ENCODE measurements at regions not wholly inside any gene's neighbourhood (a gene's known extent, or its start where the extent isn't known, plus 50 kb on each side); places are given as distances from the start of the nearest gene placed in this dataset.

DNA sequence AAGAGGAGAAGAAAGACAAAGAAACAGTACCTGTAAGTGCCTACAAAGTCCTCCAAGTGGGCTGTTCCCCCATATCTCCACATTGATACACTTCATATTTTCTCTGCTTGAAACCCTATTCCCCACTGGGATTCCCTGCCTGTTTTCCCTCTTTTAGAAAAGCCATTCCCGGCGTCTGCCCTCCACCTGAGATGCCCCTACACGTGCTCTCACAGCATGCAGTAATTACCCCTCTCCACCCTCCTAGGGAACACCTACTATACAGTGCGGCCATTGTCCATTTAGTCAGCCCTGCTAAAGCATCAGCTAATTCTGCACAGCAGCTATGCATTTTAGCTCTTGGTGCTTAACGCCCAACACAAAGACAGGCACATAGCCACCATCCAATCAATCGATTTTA, 135.7 kb upstream of the TIAM1 start:
- DNase-seq (ENCODE audit: insufficient read length, low spot score, missing footprints) = no peak
- Histone ChIP-seq H3K27ac (ENCODE audit: low read depth, low read length) (no peak overlapping the region), H3K4me3 (ENCODE audit: insufficient read depth, low read length) (no peak overlapping the region), H3K27me3 (ENCODE audit: insufficient read depth, low read length) (no peaks in the 10 kb centered on the region), H3K4me2 (ENCODE audit: insufficient read depth, low read length) (no peak overlapping the region), H2AFZ (ENCODE audit: low read length) (no peak overlapping the region), H3K4me1 (ENCODE audit: insufficient read depth, low read length) (no peaks in the 10 kb centered on the region), H3K9me3 (ENCODE audit: low read depth, low read length) (peaks cover 4% of the 10 kb centered on the region), H4K20me1 (ENCODE audit: insufficient read depth, low read length) (no peaks in the 10 kb centered on the region), H3K79me2 (ENCODE audit: insufficient read depth, low read length) (no peaks in the 10 kb centered on the region), H3K36me3 (ENCODE audit: insufficient read depth, low read length) (no peaks in the 10 kb centered on the region)
- TF ChIP-seq, protein P1, sequence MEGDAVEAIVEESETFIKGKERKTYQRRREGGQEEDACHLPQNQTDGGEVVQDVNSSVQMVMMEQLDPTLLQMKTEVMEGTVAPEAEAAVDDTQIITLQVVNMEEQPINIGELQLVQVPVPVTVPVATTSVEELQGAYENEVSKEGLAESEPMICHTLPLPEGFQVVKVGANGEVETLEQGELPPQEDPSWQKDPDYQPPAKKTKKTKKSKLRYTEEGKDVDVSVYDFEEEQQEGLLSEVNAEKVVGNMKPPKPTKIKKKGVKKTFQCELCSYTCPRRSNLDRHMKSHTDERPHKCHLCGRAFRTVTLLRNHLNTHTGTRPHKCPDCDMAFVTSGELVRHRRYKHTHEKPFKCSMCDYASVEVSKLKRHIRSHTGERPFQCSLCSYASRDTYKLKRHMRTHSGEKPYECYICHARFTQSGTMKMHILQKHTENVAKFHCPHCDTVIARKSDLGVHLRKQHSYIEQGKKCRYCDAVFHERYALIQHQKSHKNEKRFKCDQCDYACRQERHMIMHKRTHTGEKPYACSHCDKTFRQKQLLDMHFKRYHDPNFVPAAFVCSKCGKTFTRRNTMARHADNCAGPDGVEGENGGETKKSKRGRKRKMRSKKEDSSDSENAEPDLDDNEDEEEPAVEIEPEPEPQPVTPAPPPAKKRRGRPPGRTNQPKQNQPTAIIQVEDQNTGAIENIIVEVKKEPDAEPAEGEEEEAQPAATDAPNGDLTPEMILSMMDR (IDR thresholded peaks at IDR 0.05; ENCODE audit: extremely low read depth, low read depth, low read length) = no peak

DNA sequence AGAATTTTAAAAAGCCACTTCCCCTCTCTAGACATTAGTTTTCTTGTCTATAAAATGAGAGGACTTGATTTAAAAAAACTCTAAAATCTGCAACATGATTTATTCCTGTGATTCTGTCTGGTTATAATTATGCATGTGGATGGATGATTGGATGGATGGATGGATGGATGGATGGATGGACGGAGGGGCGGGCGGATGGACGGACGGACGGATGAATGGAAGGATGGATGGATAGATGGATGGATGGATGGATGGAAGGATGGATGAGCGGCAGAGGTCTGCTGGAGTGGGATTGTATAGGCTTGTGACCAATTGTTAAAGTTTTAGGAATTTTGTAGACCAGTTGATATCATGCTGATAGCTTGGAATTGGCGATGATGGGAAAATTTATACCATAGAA, 135.2 kb upstream of the TIAM1 start:
- TF ChIP-seq, protein P1 (IDR thresholded peaks at IDR 0.05; ENCODE audit: extremely low read depth, low read depth, low read length) = no peak
- DNase-seq (ENCODE audit: insufficient read length, low spot score, missing footprints) = no peak

DNA sequence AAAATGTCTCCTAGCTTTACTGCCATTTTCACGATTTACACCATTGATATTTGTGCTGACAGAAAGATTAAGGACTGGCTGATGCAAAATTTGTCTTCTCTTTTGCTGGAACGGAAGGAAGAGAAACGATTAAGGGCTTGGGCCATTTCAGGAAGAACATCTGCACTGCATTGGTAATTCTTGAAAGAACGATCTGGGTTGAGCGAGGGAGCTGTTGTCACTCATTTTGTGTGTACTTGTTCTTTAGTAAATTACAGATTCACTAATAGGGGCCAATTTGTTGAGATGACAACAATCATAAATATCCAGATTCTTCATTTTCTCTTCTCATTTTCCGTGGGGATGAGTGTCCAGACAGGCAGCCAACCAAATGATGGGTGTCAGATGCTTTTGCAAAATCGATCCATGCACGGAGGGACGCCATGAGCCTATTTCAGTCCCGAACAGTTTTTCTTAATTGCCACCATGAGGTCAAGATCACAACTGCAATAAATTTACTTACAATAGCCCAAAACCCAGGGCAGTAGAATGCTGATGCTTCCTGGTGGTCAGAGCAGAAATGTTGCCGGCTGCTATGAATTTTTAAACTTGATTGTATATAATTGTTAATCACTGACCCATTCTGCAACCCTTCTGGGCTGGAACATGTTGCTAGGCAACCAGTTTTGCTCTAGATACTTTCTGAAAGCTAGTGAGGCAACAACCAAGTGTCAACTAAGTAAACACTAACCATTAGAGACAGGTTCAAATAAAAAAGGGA, 132.4 kb upstream of the TIAM1 start:
- H3K4me1 ChIP-seq (ENCODE audit: insufficient read depth, low read length) = no peaks in the 10 kb centered on the region
- no peaks in the 10 kb centered on the region for H4K20me1 ChIP-seq (ENCODE audit: insufficient read depth, low read length)
- peaks cover 4% of the 10 kb centered on the region for H3K9me3 ChIP-seq (ENCODE audit: low read depth, low read length)
- no peak overlapping the region for H2AFZ ChIP-seq (ENCODE audit: low read length)
- DNase-seq (ENCODE audit: insufficient read length, low spot score, missing footprints) = no peak
- TF ChIP-seq, protein P1 (IDR thresholded peaks at IDR 0.05; ENCODE audit: extremely low read depth, low read depth, low read length) = peak; percentile 35
- H3K4me2 ChIP-seq (ENCODE audit: insufficient read depth, low read length) = no peak overlapping the region
- H3K27me3 ChIP-seq (ENCODE audit: insufficient read depth, low read length) = no peaks in the 10 kb centered on the region
- no peaks in the 10 kb centered on the region for H3K36me3 ChIP-seq (ENCODE audit: insufficient read depth, low read length)
- no peak overlapping the region for H3K4me3 ChIP-seq (ENCODE audit: insufficient read depth, low read length)
- no peaks in the 10 kb centered on the region for H3K79me2 ChIP-seq (ENCODE audit: insufficient read depth, low read length)
- H3K27ac ChIP-seq (ENCODE audit: low read depth, low read length) = no peak overlapping the region

More for the DNA sequence above, 135.2 kb upstream of the TIAM1 start:
- Histone ChIP-seq H3K4me2 (ENCODE audit: insufficient read depth, low read length) (no peak overlapping the region), H3K27me3 (ENCODE audit: insufficient read depth, low read length) (no peaks in the 10 kb centered on the region), H3K27ac (ENCODE audit: low read depth, low read length) (no peak overlapping the region), H3K4me1 (ENCODE audit: insufficient read depth, low read length) (no peaks in the 10 kb centered on the region), H3K79me2 (ENCODE audit: insufficient read depth, low read length) (no peaks in the 10 kb centered on the region), H3K4me3 (ENCODE audit: insufficient read depth, low read length) (no peak overlapping the region), H3K9me3 (ENCODE audit: low read depth, low read length) (peaks cover 4% of the 10 kb centered on the region), H2AFZ (ENCODE audit: low read length) (no peak overlapping the region), H3K36me3 (ENCODE audit: insufficient read depth, low read length) (no peaks in the 10 kb centered on the region), H4K20me1 (ENCODE audit: insufficient read depth, low read length) (no peaks in the 10 kb centered on the region)

DNA sequence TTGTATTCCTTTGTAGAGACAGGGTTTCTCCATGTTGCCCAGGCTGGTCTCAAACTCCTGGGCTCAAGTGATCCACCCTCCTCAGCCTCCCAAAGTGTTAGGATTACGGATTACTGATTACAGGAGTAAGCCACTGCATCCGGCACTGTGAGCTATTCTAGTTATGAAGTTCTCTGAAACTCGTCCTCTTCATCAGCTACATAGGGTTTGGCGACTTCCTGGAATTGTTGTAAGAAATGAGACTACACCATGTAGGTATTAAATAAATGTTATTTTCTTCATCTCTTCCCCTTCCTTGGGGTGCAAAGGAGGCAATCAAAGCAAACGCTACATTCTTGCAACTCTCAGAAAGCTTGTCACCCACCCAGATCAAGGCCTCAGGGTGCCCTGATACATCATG, 131.2 kb upstream of the TIAM1 start:
- H3K27ac ChIP-seq (ENCODE audit: low read depth, low read length) = no peak overlapping the region
- no peak overlapping the region for H3K4me2 ChIP-seq (ENCODE audit: insufficient read depth, low read length)
- no peaks in the 10 kb centered on the region for H3K79me2 ChIP-seq (ENCODE audit: insufficient read depth, low read length)
- H3K4me3 ChIP-seq (ENCODE audit: insufficient read depth, low read length) = no peak overlapping the region
- H3K36me3 ChIP-seq (ENCODE audit: insufficient read depth, low read length) = no peaks in the 10 kb centered on the region
- DNase-seq (ENCODE audit: insufficient read length, low spot score, missing footprints) = no peak
- H4K20me1 ChIP-seq (ENCODE audit: insufficient read depth, low read length) = no peaks in the 10 kb centered on the region
- H3K4me1 ChIP-seq (ENCODE audit: insufficient read depth, low read length) = no peaks in the 10 kb centered on the region
- H3K27me3 ChIP-seq (ENCODE audit: insufficient read depth, low read length) = no peaks in the 10 kb centered on the region
- TF ChIP-seq, protein P1 (IDR thresholded peaks at IDR 0.05; ENCODE audit: extremely low read depth, low read depth, low read length) = no peak
- no peaks in the 10 kb centered on the region for H3K9me3 ChIP-seq (ENCODE audit: low read depth, low read length)
- H2AFZ ChIP-seq (ENCODE audit: low read length) = no peak overlapping the region
